ENCODE measurements at regions not wholly inside any gene's neighbourhood (a gene's known extent, or its start where the extent isn't known, plus 50 kb on each side); places are given as distances from the start of the nearest gene placed in this dataset.
"Not testable (repeated sequence)": the region's sequence is repeated elsewhere in the genome, so short reads cannot be mapped to it uniquely, and the experiment has no call there.

DNA sequence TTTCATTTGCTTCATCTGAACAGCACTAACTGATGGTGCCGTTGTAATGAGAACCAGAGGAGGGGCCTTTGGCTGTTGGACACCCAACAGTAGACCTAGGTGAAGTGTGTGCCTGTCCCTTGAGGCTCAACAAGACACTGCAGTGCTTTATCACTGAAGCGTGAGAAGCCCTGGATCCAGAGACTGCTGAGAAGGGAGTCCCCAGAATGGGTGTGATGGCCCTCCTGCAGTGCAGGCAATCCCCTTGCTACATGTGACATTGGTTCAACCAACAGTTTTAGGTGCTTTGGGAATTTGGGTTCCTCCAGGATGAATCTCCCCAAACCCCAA, 125.6 kb downstream of the BRD1 start:
- Histone ChIP-seq H3K79me2 (ENCODE audit: insufficient read depth) (no peaks in the 10 kb centered on the region), H3K4me1 (ENCODE audit: insufficient read depth) (no peaks in the 10 kb centered on the region), H4K20me1 (ENCODE audit: insufficient read depth) (no peaks in the 10 kb centered on the region), H3K4me3 (no peak overlapping the region), H3K27ac (no peak overlapping the region), H3K9me2 (ENCODE audit: insufficient read depth) (no peaks in the 10 kb centered on the region), H3K4me2 (ENCODE audit: unreplicated experiment) (no peak overlapping the region), H2AFZ (no peak overlapping the region), H3K27me3 (replicated peaks; ENCODE audit: insufficient read depth) (peaks cover 10% of the 10 kb centered on the region), H3K9ac (no peak overlapping the region), H3K9me3 (ENCODE audit: low read depth) (no peaks in the 10 kb centered on the region), H3K36me3 (ENCODE audit: low read depth) (no peaks in the 10 kb centered on the region), H3F3A (ENCODE audit: insufficient read depth) (no peaks in the 10 kb centered on the region)
- WGBS, 2 experiments (ENCODE audit: low coverage in 1 of 2, low lambda C conversion rate in 2 of 2, missing lambda C conversion rate in 2 of 2), result 28 to 39% methylated on average over 2 of the region's 2 CpGs
- no peak for DNase-seq
- TF ChIP-seq EZH2phosphoT487 (IDR thresholded peaks at IDR 0.05; ENCODE audit: insufficient read depth, low read depth) (no peak), EZH2 (IDR thresholded peaks at IDR 0.05; ENCODE audit: insufficient read depth, poor library complexity, severe bottlenecking) (no peak)
- in situ Hi-C loops (cut with MboI), result no loop called here

DNA sequence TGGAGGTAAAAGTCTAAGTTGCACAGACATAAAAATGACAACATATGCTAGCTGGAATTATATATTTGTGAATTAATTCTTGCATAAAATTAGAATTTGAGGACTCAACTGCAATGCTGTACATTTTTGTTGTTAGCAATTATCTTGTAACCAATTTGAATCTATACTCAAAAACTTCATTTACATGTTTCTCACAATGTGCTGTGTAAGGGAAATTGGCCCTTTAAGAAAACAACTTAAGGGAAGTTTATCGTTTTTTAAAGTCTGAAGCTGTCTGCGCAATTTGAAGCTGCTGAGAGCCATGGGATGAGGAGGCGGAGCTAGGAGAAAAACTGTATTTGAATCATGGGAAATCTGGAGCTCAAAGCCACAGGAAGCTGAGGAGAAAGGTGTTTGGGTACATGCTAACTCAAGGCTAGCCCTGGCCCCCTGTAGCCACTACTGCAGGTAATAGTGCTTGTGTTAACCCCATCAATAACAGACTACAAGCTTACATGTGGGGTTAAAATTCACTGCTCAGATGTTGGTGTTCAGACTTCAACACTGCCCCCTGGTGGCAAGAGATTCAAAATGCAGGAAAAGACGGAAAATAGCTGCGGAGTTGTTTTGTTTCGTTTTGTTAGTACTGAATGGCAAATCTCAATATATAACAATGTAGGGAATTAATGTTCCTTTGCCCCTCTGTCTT, 126.1 kb downstream of the BRD1 start:
- H3K4me1 ChIP-seq (ENCODE audit: insufficient read depth), result no peaks in the 10 kb centered on the region
- H3F3A ChIP-seq (ENCODE audit: insufficient read depth), result no peaks in the 10 kb centered on the region
- H3K27ac ChIP-seq, result no peak overlapping the region
- in situ Hi-C loops (cut with MboI), result no loop called here
- WGBS, 2 experiments (ENCODE audit: low coverage in 1 of 2, low lambda C conversion rate in 2 of 2, missing lambda C conversion rate in 2 of 2), result 66 to 69% methylated on average over 6 of the region's 6 CpGs
- no peak overlapping the region for H2AFZ ChIP-seq
- H3K4me3 ChIP-seq, result no peak overlapping the region
- H3K9ac ChIP-seq, result no peak overlapping the region
- no peaks in the 10 kb centered on the region for H3K79me2 ChIP-seq (ENCODE audit: insufficient read depth)
- peaks cover 10% of the 10 kb centered on the region for H3K27me3 ChIP-seq (replicated peaks; ENCODE audit: insufficient read depth)
- H3K36me3 ChIP-seq (ENCODE audit: low read depth), result no peaks in the 10 kb centered on the region
- H3K9me2 ChIP-seq (ENCODE audit: insufficient read depth), result no peaks in the 10 kb centered on the region
- H4K20me1 ChIP-seq (ENCODE audit: insufficient read depth), result no peaks in the 10 kb centered on the region
- no peak for DNase-seq
- H3K9me3 ChIP-seq (ENCODE audit: low read depth), result no peaks in the 10 kb centered on the region
- TF ChIP-seq EZH2phosphoT487 (IDR thresholded peaks at IDR 0.05; ENCODE audit: insufficient read depth, low read depth), result no peak
- TF ChIP-seq EZH2 (IDR thresholded peaks at IDR 0.05; ENCODE audit: insufficient read depth, poor library complexity, severe bottlenecking), result no peak
- H3K4me2 ChIP-seq (ENCODE audit: unreplicated experiment), result no peak overlapping the region

DNA sequence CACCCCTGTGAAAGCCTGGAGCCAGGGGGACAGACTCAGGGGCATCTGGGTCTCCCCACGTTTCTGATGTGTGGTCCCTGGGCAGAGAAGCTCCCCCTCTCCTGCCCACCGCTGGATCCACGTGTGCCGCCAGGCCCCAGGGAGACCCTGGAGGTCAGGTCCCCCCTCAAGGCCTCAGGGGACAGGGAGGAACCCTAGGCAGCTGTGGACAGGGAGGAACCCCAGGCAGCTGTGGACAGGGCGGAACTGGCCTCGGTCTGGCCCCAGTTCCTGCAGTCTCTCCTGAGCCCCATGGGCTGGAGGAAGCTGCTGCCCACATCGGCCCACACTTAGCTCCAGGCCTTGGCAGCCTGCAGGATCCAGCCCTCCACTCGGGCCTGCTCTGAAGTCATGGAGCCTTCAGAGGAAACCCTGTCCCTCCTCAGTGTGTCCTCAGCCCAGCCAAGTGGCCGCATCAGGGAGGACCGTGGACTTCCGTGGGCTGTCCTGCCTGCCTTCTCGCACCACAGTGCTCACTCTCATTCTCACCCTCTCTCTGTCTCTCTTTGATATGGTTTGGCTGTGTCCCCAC, 127.7 kb downstream of the BRD1 start:
- 39 to 40% methylated on average over 9 to 12 of the region's 12 CpGs for WGBS, 2 experiments (ENCODE audit: low coverage in 1 of 2, low lambda C conversion rate in 2 of 2, missing lambda C conversion rate in 2 of 2)
- TF ChIP-seq EZH2 (IDR thresholded peaks at IDR 0.05; ENCODE audit: insufficient read depth, poor library complexity, severe bottlenecking), result no peak
- no peak for TF ChIP-seq EZH2phosphoT487 (IDR thresholded peaks at IDR 0.05; ENCODE audit: insufficient read depth, low read depth)
- Histone ChIP-seq H3K4me1 (ENCODE audit: insufficient read depth) (no peaks in the 10 kb centered on the region), H3K27me3 (replicated peaks; ENCODE audit: insufficient read depth) (peaks cover 10% of the 10 kb centered on the region), H3K9me2 (ENCODE audit: insufficient read depth) (no peaks in the 10 kb centered on the region), H3K79me2 (ENCODE audit: insufficient read depth) (no peaks in the 10 kb centered on the region), H3K9ac (no peak overlapping the region), H3K9me3 (ENCODE audit: low read depth) (no peaks in the 10 kb centered on the region), H3K36me3 (ENCODE audit: low read depth) (no peaks in the 10 kb centered on the region), H3K27ac (no peak overlapping the region), H3K4me2 (ENCODE audit: unreplicated experiment) (no peak overlapping the region), H3K4me3 (no peak overlapping the region), H4K20me1 (ENCODE audit: insufficient read depth) (no peaks in the 10 kb centered on the region), H2AFZ (no peak overlapping the region), H3F3A (ENCODE audit: insufficient read depth) (no peaks in the 10 kb centered on the region)
- in situ Hi-C loops (cut with MboI), result no loop called here
- DNase-seq, result no peak

- Histone ChIP-seq H3K9me2 (ENCODE audit: insufficient read depth) (no peaks in the 10 kb centered on the region), H4K20me1 (ENCODE audit: insufficient read depth) (no peaks in the 10 kb centered on the region), H3K4me3 (no peak overlapping the region), H2AFZ (no peak overlapping the region), H3K4me2 (ENCODE audit: unreplicated experiment) (no peak overlapping the region), H3K9ac (no peak overlapping the region), H3K36me3 (ENCODE audit: low read depth) (no peaks in the 10 kb centered on the region), H3K79me2 (ENCODE audit: insufficient read depth) (no peaks in the 10 kb centered on the region), H3K4me1 (ENCODE audit: insufficient read depth) (no peaks in the 10 kb centered on the region), H3F3A (ENCODE audit: insufficient read depth) (no peaks in the 10 kb centered on the region), H3K27me3 (replicated peaks; ENCODE audit: insufficient read depth) (peaks cover 10% of the 10 kb centered on the region), H3K9me3 (ENCODE audit: low read depth) (no peaks in the 10 kb centered on the region), H3K27ac (no peak overlapping the region)
- in situ Hi-C loops (cut with MboI), result no loop called here
- TF ChIP-seq EZH2 (IDR thresholded peaks at IDR 0.05; ENCODE audit: insufficient read depth, poor library complexity, severe bottlenecking) (no peak), EZH2phosphoT487 (IDR thresholded peaks at IDR 0.05; ENCODE audit: insufficient read depth, low read depth) (no peak)
- 32 to 35% methylated on average over 10 of the region's 10 CpGs for WGBS, 2 experiments (ENCODE audit: low coverage in 1 of 2, low lambda C conversion rate in 2 of 2, missing lambda C conversion rate in 2 of 2)
- no peak for DNase-seq
Measured at GRCh38 chr22:49699476-49699875, 128.2 kb downstream of the BRD1 start.

DNA sequence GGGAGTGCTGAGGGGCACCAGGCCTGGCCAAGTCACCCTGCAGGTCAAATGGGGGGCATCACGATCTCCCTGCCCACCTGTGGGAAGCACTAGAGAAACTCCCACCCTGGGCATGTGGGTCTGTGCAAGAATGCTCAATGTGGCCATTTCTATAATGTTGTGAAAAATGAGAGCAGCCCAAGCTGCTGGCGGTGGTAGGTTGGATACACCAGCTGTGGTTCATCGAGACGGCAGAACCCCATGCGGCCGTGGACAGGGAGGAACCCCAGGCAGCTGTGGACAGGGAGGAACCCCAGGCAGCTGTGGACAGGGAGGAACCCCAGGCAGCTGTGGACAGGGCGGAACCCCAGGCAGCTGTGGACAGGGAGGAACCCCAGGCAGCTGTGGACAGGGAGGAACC, 129.1 kb downstream of the BRD1 start:
- WGBS, 2 experiments (ENCODE audit: low coverage in 1 of 2, low lambda C conversion rate in 2 of 2, missing lambda C conversion rate in 2 of 2), result 43 to 51% methylated on average over 7 of the region's 7 CpGs
- H3K9me3 ChIP-seq (ENCODE audit: low read depth); H3K36me3 ChIP-seq (ENCODE audit: low read depth); H3K4me3 ChIP-seq; H3K27me3 ChIP-seq (replicated peaks; ENCODE audit: insufficient read depth); H3F3A ChIP-seq (ENCODE audit: insufficient read depth); in situ Hi-C loops (cut with MboI); H2AFZ ChIP-seq; DNase-seq; H3K27ac ChIP-seq; H4K20me1 ChIP-seq (ENCODE audit: insufficient read depth); H3K9me2 ChIP-seq (ENCODE audit: insufficient read depth); H3K4me2 ChIP-seq (ENCODE audit: unreplicated experiment); H3K79me2 ChIP-seq (ENCODE audit: insufficient read depth); H3K4me1 ChIP-seq (ENCODE audit: insufficient read depth); H3K9ac ChIP-seq: not testable (repeated sequence)
